HG02973 (cell line): ENCODE measurements at regions not wholly inside any gene's neighbourhood (a gene's known extent, or its start where the extent isn't known, plus 50 kb on each side); places are given as distances from the start of the nearest gene placed in this dataset.
A peak's percentile ranks its signal among the peaks of the same experiment; 100 is the strongest.
"Not testable (repeated sequence)": the region's sequence is repeated elsewhere in the genome, so short reads cannot be mapped to it uniquely, and the experiment has no call there.

ENCODE experiments used
- ATAC-seq: cut with Tn5 transposase; IDR thresholded peaks from one replicate; pipeline ENCODE4 v1.9.1; 2021; ENCODE audit warnings: moderate library complexity; ENCODE audit not compliant: unreplicated experiment

DNA sequence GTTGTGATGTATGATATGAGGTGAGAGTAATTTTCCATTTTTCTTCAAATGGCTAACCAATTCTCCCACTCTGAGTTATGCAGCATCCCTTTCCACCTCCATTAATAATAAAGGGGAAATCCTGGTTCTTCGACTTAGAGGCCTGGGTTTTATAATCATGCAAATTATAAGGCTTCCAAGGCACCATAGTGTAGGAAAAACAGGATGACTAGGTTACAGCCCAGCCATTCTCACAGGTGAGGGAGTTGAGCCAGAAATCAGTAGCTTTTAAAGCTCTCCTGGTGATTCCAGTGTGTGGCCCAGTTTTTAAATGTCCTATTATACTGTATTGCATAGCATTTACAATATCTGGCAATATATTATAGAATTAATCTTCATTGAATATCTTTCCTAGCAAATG is 203.1 kb downstream of the ARHGEF9 start:
- ATAC-seq = no peak

- ATAC-seq = no peak
These were observed 203.6 kb downstream of the ARHGEF9 start for GRCh38 chrX:63581398-63581797.

DNA sequence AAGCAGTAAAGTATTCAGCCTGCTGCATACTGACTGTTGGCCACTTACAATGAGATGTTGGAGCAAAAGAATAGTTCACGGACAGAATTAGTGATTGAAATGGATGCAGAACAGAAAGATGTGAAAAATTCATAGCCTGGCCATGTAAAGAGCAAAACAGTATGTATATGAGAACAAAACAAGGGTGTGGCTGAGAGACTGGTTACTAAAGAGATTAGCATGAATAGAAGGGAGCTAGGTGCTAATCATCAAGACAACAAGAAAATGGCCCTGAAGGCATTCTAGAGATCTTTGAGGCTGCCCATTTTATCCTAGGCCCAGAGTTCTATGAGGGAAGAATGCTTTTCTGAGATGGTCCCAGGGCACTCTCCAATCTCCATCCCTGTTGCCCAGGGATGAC is 208.5 kb downstream of the ARHGEF9 start:
- ATAC-seq = no peak

DNA sequence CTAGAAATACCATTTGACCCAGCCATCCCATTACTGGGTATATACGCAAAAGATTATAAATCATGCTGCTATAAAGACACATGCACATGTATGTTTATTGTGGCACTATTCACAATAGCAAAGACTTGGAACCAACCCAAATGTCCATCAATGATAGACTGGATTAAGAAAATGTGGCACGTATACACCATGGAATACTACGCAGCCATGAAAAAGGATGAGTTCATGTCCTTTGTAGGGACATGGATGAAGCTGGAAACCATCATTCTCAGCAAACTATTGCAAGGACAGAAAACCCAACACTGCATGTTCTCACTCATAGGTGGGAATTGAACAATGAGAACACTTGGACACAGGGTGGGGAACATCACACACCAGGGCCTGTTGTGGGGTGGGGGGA is 209.3 kb downstream of the ARHGEF9 start:
- not testable (repeated sequence) for ATAC-seq

GRCh38 chrX:63566856-63567255 is 215.7 kb upstream of the SPIN4 start:
- ATAC-seq = no peak

GRCh38 chrX:63561425-63561824 is 210.3 kb upstream of the SPIN4 start:
- ATAC-seq = no peak

- ATAC-seq = peak; percentile 98
These were observed 209.6 kb upstream of the SPIN4 start for GRCh38 chrX:63560601-63561218.

- no peak for ATAC-seq
These were observed 200.7 kb upstream of the SPIN4 start for GRCh38 chrX:63551856-63552255.

GRCh38 chrX:63530654-63531053 is 179.5 kb upstream of the SPIN4 start:
- ATAC-seq = no peak

DNA sequence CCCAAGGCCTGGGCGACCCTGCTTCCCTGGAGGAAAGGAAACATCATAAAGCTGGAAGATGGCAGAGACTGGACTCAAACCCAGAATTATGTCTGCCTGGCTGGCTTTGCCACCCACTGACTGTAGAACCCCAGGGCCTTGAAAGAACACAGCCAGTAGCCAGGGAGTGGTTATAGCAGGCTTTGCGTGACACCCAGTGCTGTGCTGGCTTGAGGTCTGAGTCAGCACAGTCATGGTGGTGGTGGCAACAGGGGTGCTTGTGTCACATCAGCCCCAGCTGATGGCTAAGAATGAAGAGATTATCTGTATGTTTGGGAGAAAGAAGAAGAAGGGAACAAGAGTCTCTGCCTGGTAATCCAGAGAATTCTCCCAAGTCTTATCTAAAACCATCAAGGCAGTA is 178.8 kb upstream of the SPIN4 start:
- ATAC-seq = no peak

GRCh38 chrX:63526863-63527262 is 175.7 kb upstream of the SPIN4 start:
- no peak for ATAC-seq

DNA sequence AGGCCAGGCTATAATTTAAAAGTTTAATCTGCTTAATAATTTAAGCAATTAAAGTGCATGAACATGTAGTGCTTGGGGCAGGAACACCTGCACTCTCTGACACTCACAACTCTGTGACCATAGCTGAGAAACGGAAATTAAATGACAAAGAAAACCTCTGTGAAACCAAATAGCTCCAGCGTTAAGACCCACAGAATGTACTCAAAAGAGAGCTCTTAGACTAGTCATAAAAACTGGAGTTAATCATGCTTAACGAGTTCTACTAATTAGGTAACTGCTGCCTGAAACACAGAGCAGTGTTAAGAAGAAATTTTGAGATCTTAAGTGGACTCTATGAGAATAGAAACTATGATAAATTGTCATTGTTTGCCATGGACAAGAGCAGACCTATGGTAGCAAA is 174.4 kb upstream of the SPIN4 start:
- no peak for ATAC-seq

- not testable (repeated sequence) for ATAC-seq
These were observed 168.2 kb upstream of the SPIN4 start for GRCh38 chrX:63519368-63519767.

GRCh38 chrX:63514569-63515080 is 163.5 kb upstream of the SPIN4 start:
- no peak for ATAC-seq

DNA sequence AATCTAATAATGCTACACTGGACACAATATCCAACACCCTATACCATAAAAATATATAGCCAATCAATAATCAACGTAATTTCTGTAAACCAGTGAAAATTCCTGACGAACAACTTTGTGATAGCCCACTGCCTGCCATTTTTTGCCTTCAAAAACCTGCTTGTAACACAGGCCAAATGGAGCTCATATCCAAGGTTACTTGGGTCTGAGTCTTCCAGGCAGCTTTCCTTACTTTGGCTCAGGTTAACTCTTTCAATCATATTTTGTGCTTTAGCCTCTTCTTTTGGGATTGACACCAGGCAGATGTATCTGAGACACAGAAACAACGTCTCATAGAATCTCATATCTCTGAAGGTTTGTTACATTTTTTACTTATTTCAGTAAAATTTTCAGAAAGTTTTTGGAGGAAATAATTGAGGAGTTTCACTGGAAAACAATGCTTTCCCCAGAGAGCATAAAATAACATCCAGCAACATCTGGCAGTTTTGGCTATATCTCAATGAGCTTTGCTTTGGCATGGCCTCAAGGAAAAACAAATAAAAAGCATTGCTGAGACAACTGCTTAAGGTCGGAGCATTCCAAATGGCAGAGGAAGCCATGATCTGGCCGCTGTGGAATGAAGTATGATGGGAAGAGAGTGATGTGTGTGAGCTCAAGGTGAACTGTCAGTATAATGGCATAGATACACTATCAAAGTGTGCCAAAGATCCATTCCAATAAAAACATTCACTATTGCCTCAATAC is 162.9 kb upstream of the SPIN4 start:
- no peak for ATAC-seq

DNA sequence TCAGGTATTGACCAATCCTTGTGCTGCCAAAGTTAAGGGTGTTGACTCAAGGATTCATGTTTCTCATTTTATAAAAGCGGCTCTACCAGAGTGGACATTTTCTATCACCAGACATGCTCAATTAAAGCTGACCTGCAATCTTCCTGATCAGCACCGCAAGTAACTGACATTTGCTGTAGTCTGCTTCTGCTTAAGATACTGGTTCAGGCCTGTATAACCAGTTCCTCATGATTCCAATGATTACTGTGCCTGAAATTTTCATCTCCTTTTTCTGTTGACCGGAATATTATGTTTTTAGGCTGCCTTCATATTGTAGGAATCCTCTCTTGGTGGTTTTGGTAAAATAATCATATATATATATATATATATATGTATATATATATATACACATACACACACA is 160.2 kb upstream of the SPIN4 start:
- no peak for ATAC-seq

- no peak for ATAC-seq
These were observed 157.5 kb upstream of the SPIN4 start for GRCh38 chrX:63508668-63509067.

GRCh38 chrX:63506320-63506719 is 155.2 kb upstream of the SPIN4 start:
- ATAC-seq = no peak

- no peak for ATAC-seq
These were observed 152.4 kb upstream of the SPIN4 start for GRCh38 chrX:63503541-63503940.

DNA sequence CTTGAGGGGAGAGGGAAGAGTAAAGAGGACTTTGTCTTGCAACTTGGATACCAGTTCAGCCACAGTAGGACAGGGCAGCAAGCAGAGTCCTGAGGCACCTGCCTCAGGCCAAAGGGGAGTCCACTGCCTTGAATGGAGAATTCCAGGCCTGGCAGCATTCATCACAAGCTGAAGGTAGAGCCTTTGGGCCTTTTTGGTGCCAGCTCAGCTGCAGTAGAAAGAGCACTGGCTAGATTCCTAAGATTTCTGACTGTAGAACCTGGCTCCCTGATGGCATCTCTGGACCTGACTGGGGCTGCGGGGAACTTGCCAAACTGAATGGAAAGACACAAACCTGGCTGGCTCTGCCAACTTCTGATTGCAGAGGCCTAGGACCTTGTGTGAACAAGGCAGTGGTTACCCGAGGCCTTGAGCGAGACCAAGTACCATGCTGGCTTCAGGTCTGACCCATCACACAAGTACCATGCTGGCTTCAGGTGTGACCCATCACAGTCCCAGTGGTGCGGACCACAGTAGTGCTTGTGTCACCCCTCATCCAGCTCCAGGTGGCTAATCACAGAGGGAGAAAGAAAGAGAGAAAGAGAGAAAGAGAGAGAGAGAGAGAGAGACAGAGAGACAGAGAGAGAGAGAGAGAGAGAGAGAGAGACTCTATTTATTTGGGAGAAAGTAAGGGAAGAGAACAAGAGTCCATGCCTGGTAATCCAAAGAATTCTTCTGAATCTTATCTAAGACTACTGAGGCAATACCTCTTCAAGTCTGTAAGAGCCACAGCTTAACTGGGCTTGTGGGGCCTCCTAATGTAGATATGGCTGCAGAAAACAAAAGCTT is 137.6 kb upstream of the SPIN4 start:
- no peak for ATAC-seq

DNA sequence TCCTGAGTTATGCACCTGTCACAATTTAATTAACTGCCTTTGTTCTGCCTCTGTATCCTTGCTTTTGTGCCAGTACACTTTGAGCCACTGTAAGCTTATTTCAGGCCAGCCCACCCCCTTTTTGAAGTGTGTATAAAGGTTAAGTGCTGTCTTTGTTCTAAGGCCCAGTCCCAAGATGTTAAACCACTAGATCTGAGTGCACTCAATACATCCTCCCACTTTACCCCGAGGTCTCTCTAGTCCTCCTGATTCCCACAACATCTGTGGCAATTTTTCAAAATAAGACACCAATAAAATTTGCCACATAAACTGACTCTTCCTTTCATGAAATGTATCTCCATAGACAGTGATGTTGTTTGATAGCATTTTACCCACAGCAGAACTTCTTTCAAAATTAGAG is 124.1 kb upstream of the SPIN4 start:
- ATAC-seq = no peak

DNA sequence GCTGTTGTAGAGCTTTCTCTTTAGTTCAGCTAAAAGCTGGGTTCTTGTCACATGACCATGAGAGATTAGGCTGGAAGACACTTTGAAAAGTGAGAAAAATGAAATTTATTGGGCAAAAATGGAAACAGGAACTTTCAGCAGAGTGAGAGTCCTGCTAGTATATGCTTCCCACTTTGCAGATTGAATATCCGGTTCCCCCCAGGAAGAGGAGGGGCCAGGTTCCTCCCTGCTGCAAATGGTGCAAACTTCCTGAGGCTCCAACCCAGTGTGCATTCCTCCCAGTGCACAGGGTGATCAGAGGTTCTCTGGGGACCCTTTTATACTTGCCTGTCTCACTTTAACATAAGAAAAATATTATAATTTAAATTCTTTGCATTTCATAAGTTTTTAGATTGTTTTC is 119.9 kb upstream of the SPIN4 start:
- ATAC-seq = no peak
